OCI-LY7 (cell line): ENCODE measurements at regions not wholly inside any gene's neighbourhood (a gene's known extent, or its start where the extent isn't known, plus 50 kb on each side); places are given as distances from the start of the nearest gene placed in this dataset.

Experiments
- BruUV-seq: library from RNA; stranded (reverse); fragments of 400-500 nt; replicated peaks from 2 replicates; lab custom pipeline; 2021; lab: Mats Ljungman, UMichigan
- CTCF ChIA-PET: fragments of 300-600 bp; sonication (Branson Sonifier 250); formaldehyde crosslinking; loops from one replicate; lab custom pipeline; 2022; ENCODE audit warnings: antibody characterized with exemption; ENCODE audit not compliant: unreplicated experiment; lab: Charles Lee
- POLR2A ChIA-PET: fragments of 300-600 bp; sonication (Branson Sonifier 250); formaldehyde crosslinking; loops from one replicate; lab custom pipeline; 2022; ENCODE audit warnings: antibody characterized with exemption; lab: Charles Lee
- DNase-seq: peaks from one replicate; pipeline ENCODE4 v3.0.0-alpha.2; 2015; ENCODE audit warnings: low spot score
- H2AFZ ChIP-seq: fragments of 200-600 bp; sonication (generic), shearing (Covaris generic); 2 replicates; pipeline ENCODE4 v1.6.1; 2014; ENCODE audit warnings: mild to moderate bottlenecking, antibody characterized with exemption, low read length, moderate library complexity
- H3K27ac ChIP-seq: fragments of 200-600 bp; sonication (generic); 2 replicates; pipeline ENCODE4 v1.5.1; 2014; ENCODE audit warnings: mixed run types, low read depth, mild to moderate bottlenecking, moderate library complexity, low read length, inconsistent platforms; ENCODE audit not compliant: poor library complexity, severe bottlenecking
- H3K36me3 ChIP-seq: fragments of 200-600 bp; sonication (generic); 2 replicates; pipeline ENCODE4 v1.6.1; 2014; ENCODE audit warnings: mild to moderate bottlenecking, antibody characterized with exemption, low read length, moderate library complexity, mixed read lengths; ENCODE audit not compliant: insufficient read depth
- H3K4me1 ChIP-seq: fragments of 200-600 bp; sonication (generic); 2 replicates; pipeline ENCODE4 v1.5.1; 2014; ENCODE audit warnings: mild to moderate bottlenecking, low read length; ENCODE audit not compliant: insufficient read depth, poor library complexity, severe bottlenecking
- H3K4me2 ChIP-seq: fragments of 200-600 bp; sonication (generic); 2 replicates; pipeline ENCODE4 v1.6.1; 2014; ENCODE audit warnings: mild to moderate bottlenecking, low read length
- H3K4me3 ChIP-seq: fragments of 200-600 bp; sonication (generic); 2 replicates; pipeline ENCODE4 v1.5.1; 2014; ENCODE audit warnings: mild to moderate bottlenecking, low read depth, low read length; ENCODE audit not compliant: poor library complexity, severe bottlenecking
- H3K79me2 ChIP-seq: fragments of 200-600 bp; sonication (generic); 2 replicates; pipeline ENCODE4 v1.6.1; 2016; ENCODE audit warnings: low read depth, mild to moderate bottlenecking, low read length, moderate library complexity, mixed read lengths; ENCODE audit not compliant: insufficient read depth
- H3K9me2 ChIP-seq: fragments of 200-600 bp; sonication (generic); 2 replicates; pipeline ENCODE4 v1.6.1; 2016; ENCODE audit warnings: mild to moderate bottlenecking, low read length, mixed read lengths; ENCODE audit not compliant: insufficient read depth
- H3K9me3 ChIP-seq: fragments of 200-600 bp; sonication (generic); 2 replicates; pipeline ENCODE4 v1.6.1; 2014; ENCODE audit warnings: mild to moderate bottlenecking, mixed run types, low read length, mixed read lengths
- H4K20me1 ChIP-seq: fragments of 200-600 bp; sonication (generic); 2 replicates; pipeline ENCODE4 v1.6.1; 2014; ENCODE audit warnings: mild to moderate bottlenecking, antibody characterized with exemption, low read length, moderate library complexity, mixed read lengths; ENCODE audit not compliant: insufficient read depth
- EZH2phosphoT487 ChIP-seq: fragments of 200-600 bp; sonication (generic); IDR thresholded peaks from 2 replicates; pipeline ENCODE4 v1.6.1; 2018; ENCODE audit warnings: low read depth, borderline replicate concordance, mild to moderate bottlenecking, mixed run types, antibody characterized with exemption, low read length, moderate library complexity, mixed read lengths
- intact Hi-C: fragments of 100-400 bp; cut with micrococcal nuclease; formaldehyde crosslinking; loops from one replicate; pipeline ENCODE4 v1.10.0; 2022; ENCODE audit not compliant: unreplicated experiment
- TF ChIP-seq, protein P1 (sequence below): fragments of 200-600 bp; sonication (generic); conservative IDR thresholded peaks from 2 replicates; pipeline ENCODE4 v1.5.1; 2014; ENCODE audit warnings: mild to moderate bottlenecking, antibody characterized with exemption, low read length, moderate library complexity, mixed read lengths

DNA sequence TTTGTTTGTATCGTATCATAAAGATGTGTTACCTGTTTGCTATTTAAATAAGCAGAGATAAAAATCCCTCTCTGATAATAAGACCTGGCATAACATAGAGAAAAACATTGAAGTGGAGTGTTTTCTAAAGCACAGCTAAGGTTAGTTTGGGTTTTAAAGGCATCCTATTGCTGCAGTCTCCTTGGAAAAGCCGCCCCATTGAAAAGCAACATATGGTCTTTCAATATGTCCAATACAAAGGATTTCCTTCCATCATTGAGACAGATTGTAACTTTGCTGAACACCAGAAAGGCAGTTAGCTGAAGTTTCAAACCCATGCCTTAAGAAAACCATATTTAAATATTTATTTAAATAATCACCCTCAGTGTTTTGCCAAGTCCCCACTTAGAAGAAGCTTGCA, 898.5 kb upstream of the KCND2 start:
- H3K9me3 ChIP-seq = no peaks in the 10 kb centered on the region
- H2AFZ ChIP-seq = no peak overlapping the region
- TF ChIP-seq EZH2phosphoT487 = no peak
- TF ChIP-seq, protein P1, sequence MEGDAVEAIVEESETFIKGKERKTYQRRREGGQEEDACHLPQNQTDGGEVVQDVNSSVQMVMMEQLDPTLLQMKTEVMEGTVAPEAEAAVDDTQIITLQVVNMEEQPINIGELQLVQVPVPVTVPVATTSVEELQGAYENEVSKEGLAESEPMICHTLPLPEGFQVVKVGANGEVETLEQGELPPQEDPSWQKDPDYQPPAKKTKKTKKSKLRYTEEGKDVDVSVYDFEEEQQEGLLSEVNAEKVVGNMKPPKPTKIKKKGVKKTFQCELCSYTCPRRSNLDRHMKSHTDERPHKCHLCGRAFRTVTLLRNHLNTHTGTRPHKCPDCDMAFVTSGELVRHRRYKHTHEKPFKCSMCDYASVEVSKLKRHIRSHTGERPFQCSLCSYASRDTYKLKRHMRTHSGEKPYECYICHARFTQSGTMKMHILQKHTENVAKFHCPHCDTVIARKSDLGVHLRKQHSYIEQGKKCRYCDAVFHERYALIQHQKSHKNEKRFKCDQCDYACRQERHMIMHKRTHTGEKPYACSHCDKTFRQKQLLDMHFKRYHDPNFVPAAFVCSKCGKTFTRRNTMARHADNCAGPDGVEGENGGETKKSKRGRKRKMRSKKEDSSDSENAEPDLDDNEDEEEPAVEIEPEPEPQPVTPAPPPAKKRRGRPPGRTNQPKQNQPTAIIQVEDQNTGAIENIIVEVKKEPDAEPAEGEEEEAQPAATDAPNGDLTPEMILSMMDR = no peak
- H3K36me3 ChIP-seq = no peaks in the 10 kb centered on the region
- no peaks in the 10 kb centered on the region for H3K9me2 ChIP-seq
- H3K4me1 ChIP-seq = no peaks in the 10 kb centered on the region
- CTCF ChIA-PET = no interaction called here
- H4K20me1 ChIP-seq = no peaks in the 10 kb centered on the region
- H3K27ac ChIP-seq = no peak overlapping the region
- no TSS peak for BruUV-seq
- DNase-seq = no peak
- H3K4me3 ChIP-seq = no peak overlapping the region
- H3K4me2 ChIP-seq = no peak overlapping the region
- H3K79me2 ChIP-seq = no peaks in the 10 kb centered on the region
- intact Hi-C loops = no loop called here
- POLR2A ChIA-PET = interaction anchor here (0.6 kb wide), 1 partner anchor 715 kb away, joined by 3 read pairs; no protein-coding TSS in a partner anchor

DNA sequence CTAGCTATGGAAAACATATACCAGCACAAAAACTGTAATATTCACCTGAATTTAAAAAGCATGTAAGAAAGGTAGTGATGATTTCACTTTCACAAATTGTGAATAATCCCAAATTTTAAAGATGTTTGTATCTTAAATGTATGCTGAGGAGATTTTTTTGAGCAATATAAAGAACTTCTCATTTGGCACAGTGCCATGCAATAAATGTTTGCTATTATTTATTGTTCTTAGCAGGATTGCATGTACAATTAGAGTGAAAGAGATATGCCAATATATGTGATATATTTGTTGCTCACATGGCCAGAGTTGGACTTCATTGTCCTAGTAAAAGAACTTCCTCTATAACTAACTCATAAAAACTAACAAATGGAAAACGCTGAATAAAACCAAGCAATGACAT, 895.1 kb upstream of the KCND2 start:
- Histone ChIP-seq H4K20me1 (no peaks in the 10 kb centered on the region), H3K9me2 (no peaks in the 10 kb centered on the region), H3K9me3 (no peaks in the 10 kb centered on the region), H3K79me2 (no peaks in the 10 kb centered on the region), H2AFZ (no peak overlapping the region), H3K4me2 (no peak overlapping the region), H3K36me3 (no peaks in the 10 kb centered on the region), H3K4me3 (no peak overlapping the region), H3K27ac (no peak overlapping the region), H3K4me1 (no peaks in the 10 kb centered on the region)
- no TSS peak for BruUV-seq
- no peak for DNase-seq
- intact Hi-C loops = no loop called here
- ChIA-PET POLR2A (interaction anchor here (0.6 to 0.7 kb wide), 2 partner anchors 12 to 34 kb away, joined by 4 read pairs; no protein-coding TSS in a partner anchor), CTCF (no interaction called here)
- TF ChIP-seq, protein P1 = no peak
- TF ChIP-seq EZH2phosphoT487 = no peak

DNA sequence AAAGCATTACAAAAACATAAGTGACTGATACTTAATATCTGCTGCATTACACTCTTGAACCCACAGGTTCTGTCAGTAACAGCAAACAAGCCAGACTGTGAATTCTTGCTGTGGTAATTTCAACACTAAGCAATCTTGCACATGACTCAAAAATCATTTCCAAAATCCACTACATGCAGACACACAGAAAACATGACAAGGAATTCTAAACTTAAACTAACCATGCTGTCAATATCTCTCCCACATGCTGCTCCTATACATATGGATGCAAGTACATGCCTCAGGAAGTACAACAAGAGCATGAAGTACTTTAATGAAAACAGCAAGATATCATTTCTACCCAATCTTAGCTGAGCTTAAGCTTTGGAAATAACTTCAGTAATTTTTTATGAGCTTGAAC, 890.2 kb upstream of the KCND2 start:
- Histone ChIP-seq H3K4me3 (no peak overlapping the region), H3K4me1 (no peaks in the 10 kb centered on the region), H3K36me3 (no peaks in the 10 kb centered on the region), H3K9me3 (no peaks in the 10 kb centered on the region), H3K9me2 (no peaks in the 10 kb centered on the region), H3K4me2 (no peak overlapping the region), H4K20me1 (no peaks in the 10 kb centered on the region), H3K79me2 (no peaks in the 10 kb centered on the region), H3K27ac (no peak overlapping the region), H2AFZ (no peak overlapping the region)
- TF ChIP-seq, protein P1 = no peak
- TF ChIP-seq EZH2phosphoT487 = no peak
- no peak for DNase-seq
- POLR2A ChIA-PET = no interaction called here
- CTCF ChIA-PET = no interaction called here
- BruUV-seq = no TSS peak
- intact Hi-C loops = no loop called here
